ENCODE measurements at regions not wholly inside any gene's neighbourhood (a gene's known extent, or its start where the extent isn't known, plus 50 kb on each side); places are given as distances from the start of the nearest gene placed in this dataset.

DNA sequence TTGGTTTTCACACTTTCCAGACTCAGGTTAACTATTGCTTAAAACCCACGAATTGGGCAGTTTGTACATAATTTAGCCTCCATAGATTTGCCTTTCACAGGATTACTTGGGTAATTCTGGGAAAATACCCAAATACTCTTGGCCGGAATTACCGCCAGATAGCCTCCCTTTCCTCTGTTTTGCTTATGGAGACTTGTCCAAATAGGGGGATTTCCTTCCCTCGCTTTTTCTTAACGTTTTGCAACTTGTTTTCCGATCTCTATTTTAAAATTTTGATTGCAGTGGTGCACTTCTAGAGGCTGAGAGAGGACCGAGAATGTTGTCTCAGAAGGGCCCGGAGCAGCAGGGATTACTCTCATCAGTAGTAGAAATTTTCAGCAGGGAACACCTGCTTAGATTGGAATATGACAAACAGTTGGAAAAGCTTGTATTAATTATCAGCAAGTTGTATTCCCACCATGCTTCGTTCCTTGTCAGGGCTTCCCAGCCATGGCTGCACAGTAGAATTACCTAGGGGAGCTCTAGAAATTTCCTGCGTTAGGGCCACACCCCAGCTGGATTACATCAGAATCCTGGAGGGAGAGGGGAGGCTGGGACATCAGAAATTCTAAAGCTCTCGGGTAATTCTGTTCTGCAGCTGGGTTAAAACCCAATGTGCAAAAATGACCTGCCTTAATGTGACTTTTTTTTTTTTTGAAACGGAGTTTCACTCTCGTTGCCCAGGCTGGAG is 329.1 kb downstream of the SH3GL2 start:
- DNase-seq (ENCODE audit: low spot score in 2 of 2) = no peak
- peak overlapping the region in 1 of 4 donors; percentile 49 for H3K4me3 ChIP-seq
- H3K4me1 ChIP-seq = peaks cover 0 to 28% (median 8%) of the 10 kb centered on the region in 4 donors
- TF ChIP-seq EP300 (IDR thresholded peaks at IDR 0.05) (no peak), POLR2A (IDR thresholded peaks at IDR 0.05) (no peak)
- TF ChIP-seq, protein P1, sequence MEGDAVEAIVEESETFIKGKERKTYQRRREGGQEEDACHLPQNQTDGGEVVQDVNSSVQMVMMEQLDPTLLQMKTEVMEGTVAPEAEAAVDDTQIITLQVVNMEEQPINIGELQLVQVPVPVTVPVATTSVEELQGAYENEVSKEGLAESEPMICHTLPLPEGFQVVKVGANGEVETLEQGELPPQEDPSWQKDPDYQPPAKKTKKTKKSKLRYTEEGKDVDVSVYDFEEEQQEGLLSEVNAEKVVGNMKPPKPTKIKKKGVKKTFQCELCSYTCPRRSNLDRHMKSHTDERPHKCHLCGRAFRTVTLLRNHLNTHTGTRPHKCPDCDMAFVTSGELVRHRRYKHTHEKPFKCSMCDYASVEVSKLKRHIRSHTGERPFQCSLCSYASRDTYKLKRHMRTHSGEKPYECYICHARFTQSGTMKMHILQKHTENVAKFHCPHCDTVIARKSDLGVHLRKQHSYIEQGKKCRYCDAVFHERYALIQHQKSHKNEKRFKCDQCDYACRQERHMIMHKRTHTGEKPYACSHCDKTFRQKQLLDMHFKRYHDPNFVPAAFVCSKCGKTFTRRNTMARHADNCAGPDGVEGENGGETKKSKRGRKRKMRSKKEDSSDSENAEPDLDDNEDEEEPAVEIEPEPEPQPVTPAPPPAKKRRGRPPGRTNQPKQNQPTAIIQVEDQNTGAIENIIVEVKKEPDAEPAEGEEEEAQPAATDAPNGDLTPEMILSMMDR (IDR thresholded peaks at IDR 0.05) = no peak
- WGBS, 2 donors = 64 to 65% methylated on average over 13 of the region's 13 CpGs
- H3K9me3 ChIP-seq = peaks cover 0 to 5% (median 0%) of the 10 kb centered on the region in 4 donors
- no peak overlapping the region for H3K27ac ChIP-seq
- H3K27me3 ChIP-seq = peaks cover 0 to 35% of the 10 kb centered on the region in 2 donors
- H3K36me3 ChIP-seq = no peaks in the 10 kb centered on the region

DNA sequence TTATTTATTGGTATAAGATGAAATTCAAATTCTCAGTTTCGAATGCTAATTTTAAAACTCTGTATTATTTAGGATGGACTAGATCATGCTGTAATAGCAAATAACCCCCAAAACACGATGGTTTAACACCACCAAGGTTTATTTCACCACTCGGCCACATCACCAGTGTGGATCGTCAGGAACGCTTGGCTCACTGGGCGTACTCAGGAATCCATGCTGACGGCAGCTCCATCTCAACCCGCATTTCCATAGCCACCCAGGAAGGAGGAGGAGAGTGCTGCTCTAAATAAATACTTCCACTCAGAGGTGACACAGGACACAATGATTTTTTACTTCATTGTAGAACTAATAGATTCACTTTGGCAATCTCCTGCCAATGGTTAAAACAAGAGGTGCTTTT is 347.4 kb downstream of the SH3GL2 start:
- Histone ChIP-seq H3K9me3 (no peaks in the 10 kb centered on the region), H3K36me3 (no peaks in the 10 kb centered on the region), H3K4me3 (no peak overlapping the region), H3K27me3 (no peaks in the 10 kb centered on the region), H3K4me1 (no peaks in the 10 kb centered on the region), H3K27ac (no peak overlapping the region)
- DNase-seq (ENCODE audit: low spot score in 2 of 2) = no peak
- TF ChIP-seq EP300 (IDR thresholded peaks at IDR 0.05) = no peak
- TF ChIP-seq POLR2A (IDR thresholded peaks at IDR 0.05) = no peak
- TF ChIP-seq, protein P1 (IDR thresholded peaks at IDR 0.05) = no peak
- 89 to 92% methylated on average over 8 of the region's 8 CpGs for WGBS, 2 donors

DNA sequence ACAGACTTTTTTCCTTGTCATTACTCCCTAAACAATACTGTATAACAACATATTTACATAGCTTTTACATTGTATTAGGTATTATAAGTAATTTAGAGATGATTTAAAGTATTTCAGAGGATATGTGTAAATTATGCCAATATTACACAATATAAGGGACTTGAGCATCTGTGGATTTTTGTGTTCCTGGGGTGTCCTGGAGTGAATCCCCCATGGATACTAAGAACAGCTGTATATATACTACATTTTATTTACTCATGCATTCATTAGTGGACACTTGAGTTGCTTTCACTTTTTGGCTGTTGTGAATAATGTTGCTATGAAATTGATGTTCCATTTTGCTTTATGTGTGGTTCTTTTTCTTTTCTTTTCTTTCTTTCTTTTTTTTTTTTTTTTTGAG is 348.8 kb downstream of the SH3GL2 start:
- no peak for DNase-seq (ENCODE audit: low spot score in 2 of 2)
- TF ChIP-seq POLR2A (IDR thresholded peaks at IDR 0.05) (no peak), EP300 (IDR thresholded peaks at IDR 0.05) (no peak)
- TF ChIP-seq, protein P1 (IDR thresholded peaks at IDR 0.05) = no peak
- H3K4me1 ChIP-seq = no peaks in the 10 kb centered on the region

DNA sequence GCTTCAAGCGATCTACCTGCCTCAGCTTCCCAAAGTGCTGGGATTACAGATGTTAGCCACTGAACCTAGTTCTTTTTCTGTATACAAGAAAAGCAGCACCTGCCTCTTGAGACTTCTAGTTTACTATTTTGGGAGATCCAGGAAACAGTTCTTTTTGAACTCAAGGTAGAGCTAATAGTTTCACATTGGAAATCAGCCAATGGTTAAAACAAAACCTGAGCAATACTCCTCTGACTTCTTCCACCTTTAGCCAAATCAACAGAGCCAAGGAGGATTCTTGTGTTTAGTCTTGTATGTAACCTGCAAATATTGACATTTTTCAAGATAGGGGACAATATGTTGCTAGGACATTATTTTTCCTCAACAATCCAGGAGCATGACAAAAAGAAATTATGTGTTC is 349.4 kb downstream of the SH3GL2 start:
- Histone ChIP-seq H3K4me1 (no peaks in the 10 kb centered on the region), H3K27me3 (no peaks in the 10 kb centered on the region), H3K4me3 (no peak overlapping the region), H3K9me3 (no peaks in the 10 kb centered on the region), H3K27ac (no peak overlapping the region), H3K36me3 (no peaks in the 10 kb centered on the region)
- DNase-seq (ENCODE audit: low spot score in 2 of 2) = no peak
- 94 to 95% methylated on average over 1 of the region's 1 CpG for WGBS, 2 donors
- TF ChIP-seq, protein P1 (IDR thresholded peaks at IDR 0.05) = no peak
- TF ChIP-seq EP300 (IDR thresholded peaks at IDR 0.05) (no peak), POLR2A (IDR thresholded peaks at IDR 0.05) (no peak)

More for the DNA sequence above, 348.8 kb downstream of the SH3GL2 start:
- no peaks in the 10 kb centered on the region for H3K9me3 ChIP-seq
- no peaks in the 10 kb centered on the region for H3K27me3 ChIP-seq
- H3K27ac ChIP-seq = no peak overlapping the region
- no peak overlapping the region for H3K4me3 ChIP-seq
- no peaks in the 10 kb centered on the region for H3K36me3 ChIP-seq

DNA sequence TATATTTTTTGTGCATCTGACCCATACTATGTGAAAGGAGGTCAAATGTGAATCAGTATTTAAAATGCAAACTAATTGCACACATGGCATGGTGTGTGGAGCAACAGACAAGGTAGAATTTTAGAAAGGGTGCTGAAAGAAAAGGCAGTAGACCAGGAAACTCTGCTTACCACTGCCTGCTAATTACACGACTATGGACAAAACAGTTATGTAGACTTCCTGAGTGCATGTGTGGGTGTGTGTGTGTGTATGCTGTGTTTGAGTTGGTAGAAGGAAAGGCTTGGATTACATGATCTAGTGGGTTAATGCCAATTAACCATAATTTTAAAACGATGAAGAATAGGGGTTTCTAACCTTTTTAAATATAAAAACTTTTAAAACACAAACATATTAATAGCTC is 349.9 kb downstream of the SH3GL2 start:
- no peak overlapping the region for H3K4me3 ChIP-seq
- no peak overlapping the region for H3K27ac ChIP-seq
- H3K4me1 ChIP-seq = no peaks in the 10 kb centered on the region
- H3K9me3 ChIP-seq = no peaks in the 10 kb centered on the region
- H3K27me3 ChIP-seq = no peaks in the 10 kb centered on the region
- TF ChIP-seq EP300 (IDR thresholded peaks at IDR 0.05) (no peak), POLR2A (IDR thresholded peaks at IDR 0.05) (no peak)
- TF ChIP-seq, protein P1 (IDR thresholded peaks at IDR 0.05) = no peak
- DNase-seq (ENCODE audit: low spot score in 2 of 2) = no peak
- 31 to 38% methylated on average over 2 of the region's 2 CpGs for WGBS, 2 donors
- no peaks in the 10 kb centered on the region for H3K36me3 ChIP-seq

Data from tibial nerve (tissue), 4 donors.